BE2C (cell line): ENCODE measurements at regions not wholly inside any gene's neighbourhood (a gene's known extent, or its start where the extent isn't known, plus 50 kb on each side); places are given as distances from the start of the nearest gene placed in this dataset.

Experiments used
- DNase-seq: peaks from one replicate; pipeline ENCODE4 v3.0.0-alpha.2; 2020
- H3K27me3 ChIP-seq: fragments of 250-450 bp; sonication (Bioruptor Pico); 2 replicates; pipeline ENCODE4 v1.5.1; 2020; ENCODE audit warnings: mild to moderate bottlenecking
- H3K36me3 ChIP-seq: fragments of 250-450 bp; sonication (Bioruptor Pico); 2 replicates; pipeline ENCODE4 v1.5.1; 2020; ENCODE audit warnings: mild to moderate bottlenecking
- H3K4me1 ChIP-seq: fragments of 250-450 bp; sonication (Bioruptor Pico); 2 replicates; pipeline ENCODE4 v1.5.1; 2020
- H3K4me3 ChIP-seq: 2 replicates; pipeline ENCODE4 v1.5.1; 2011; ENCODE audit warnings: low read depth, low read length
- H3K9me3 ChIP-seq: fragments of 250-450 bp; sonication (Bioruptor Pico); 2 replicates; pipeline ENCODE4 v1.5.1; 2020
- TF ChIP-seq, protein P1 (sequence below): IDR thresholded peaks from 2 replicates; pipeline ENCODE4 v1.5.1; 2012; ENCODE audit warnings: mild to moderate bottlenecking, low read depth, low read length

DNA sequence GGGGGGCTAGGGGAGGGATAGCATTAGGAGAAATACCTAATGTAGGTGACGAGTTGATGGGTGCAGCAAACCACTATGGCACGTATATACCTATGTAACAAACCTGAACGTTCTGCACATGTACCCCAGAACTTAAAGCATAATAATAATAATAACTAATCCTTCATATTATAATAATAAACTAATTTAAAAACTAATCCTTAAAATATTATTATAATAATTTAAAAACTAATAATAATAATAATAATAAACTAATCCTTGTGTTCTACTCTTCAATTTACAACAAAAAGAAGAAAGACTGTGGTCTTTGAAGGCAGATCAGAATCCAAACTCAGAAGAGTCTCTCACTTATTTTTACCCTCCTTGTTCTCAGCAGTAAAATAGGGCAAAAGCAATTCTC, 774.9 kb downstream of the CDH8 start:
- Histone ChIP-seq H3K9me3 (no peaks in the 10 kb centered on the region), H3K27me3 (no peaks in the 10 kb centered on the region), H3K36me3 (no peaks in the 10 kb centered on the region), H3K4me3 (no peak overlapping the region), H3K4me1 (no peaks in the 10 kb centered on the region)
- DNase-seq, result no peak
- TF ChIP-seq, protein P1, sequence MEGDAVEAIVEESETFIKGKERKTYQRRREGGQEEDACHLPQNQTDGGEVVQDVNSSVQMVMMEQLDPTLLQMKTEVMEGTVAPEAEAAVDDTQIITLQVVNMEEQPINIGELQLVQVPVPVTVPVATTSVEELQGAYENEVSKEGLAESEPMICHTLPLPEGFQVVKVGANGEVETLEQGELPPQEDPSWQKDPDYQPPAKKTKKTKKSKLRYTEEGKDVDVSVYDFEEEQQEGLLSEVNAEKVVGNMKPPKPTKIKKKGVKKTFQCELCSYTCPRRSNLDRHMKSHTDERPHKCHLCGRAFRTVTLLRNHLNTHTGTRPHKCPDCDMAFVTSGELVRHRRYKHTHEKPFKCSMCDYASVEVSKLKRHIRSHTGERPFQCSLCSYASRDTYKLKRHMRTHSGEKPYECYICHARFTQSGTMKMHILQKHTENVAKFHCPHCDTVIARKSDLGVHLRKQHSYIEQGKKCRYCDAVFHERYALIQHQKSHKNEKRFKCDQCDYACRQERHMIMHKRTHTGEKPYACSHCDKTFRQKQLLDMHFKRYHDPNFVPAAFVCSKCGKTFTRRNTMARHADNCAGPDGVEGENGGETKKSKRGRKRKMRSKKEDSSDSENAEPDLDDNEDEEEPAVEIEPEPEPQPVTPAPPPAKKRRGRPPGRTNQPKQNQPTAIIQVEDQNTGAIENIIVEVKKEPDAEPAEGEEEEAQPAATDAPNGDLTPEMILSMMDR, result no peak

DNA sequence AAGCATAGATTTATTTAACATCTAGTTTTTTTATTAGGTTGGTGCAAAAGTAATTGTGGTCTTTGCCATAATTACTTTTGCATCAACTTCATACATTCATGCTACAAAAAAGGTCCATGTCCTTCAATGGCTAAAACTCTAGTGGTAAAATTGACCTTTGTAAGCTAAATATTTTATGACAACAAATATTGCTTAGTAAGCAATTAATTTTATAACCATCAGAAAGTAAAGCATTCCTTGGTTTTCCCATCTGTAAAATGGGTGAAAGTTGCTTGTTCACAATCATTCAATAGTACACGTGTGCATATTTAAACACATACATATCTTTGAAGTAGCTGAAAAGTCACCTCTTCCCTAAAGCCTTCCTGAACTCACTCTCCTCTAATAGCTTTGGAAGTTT, 789.6 kb downstream of the CDH8 start:
- H3K4me3 ChIP-seq, result no peak overlapping the region
- H3K9me3 ChIP-seq, result no peaks in the 10 kb centered on the region
- TF ChIP-seq, protein P1, result no peak
- DNase-seq, result no peak
- no peaks in the 10 kb centered on the region for H3K4me1 ChIP-seq
- H3K27me3 ChIP-seq, result no peaks in the 10 kb centered on the region
- H3K36me3 ChIP-seq, result no peaks in the 10 kb centered on the region

DNA sequence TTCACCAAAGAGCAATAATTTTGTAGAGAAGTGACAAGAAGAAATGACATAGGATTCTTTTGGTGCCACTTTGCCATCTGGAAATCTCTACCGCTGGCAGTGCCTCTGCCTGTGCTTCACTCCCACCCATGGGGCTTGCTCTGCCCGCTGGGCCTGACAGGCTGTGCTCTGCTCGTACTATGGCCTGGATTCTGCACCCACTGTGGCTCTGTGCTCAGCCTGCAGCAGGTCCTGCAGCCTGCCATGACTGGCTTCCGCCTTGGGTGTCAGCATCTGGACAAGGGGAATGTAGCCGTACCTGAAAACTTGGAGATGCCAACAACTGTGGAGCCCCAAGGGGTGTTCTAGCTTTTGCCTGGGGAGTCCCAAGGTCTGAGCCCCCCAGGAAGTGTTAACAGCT, 792.3 kb downstream of the CDH8 start:
- H3K4me1 ChIP-seq, result no peaks in the 10 kb centered on the region
- H3K36me3 ChIP-seq, result no peaks in the 10 kb centered on the region
- DNase-seq, result no peak
- H3K27me3 ChIP-seq, result no peaks in the 10 kb centered on the region
- TF ChIP-seq, protein P1, result no peak
- no peak overlapping the region for H3K4me3 ChIP-seq
- H3K9me3 ChIP-seq, result no peaks in the 10 kb centered on the region

DNA sequence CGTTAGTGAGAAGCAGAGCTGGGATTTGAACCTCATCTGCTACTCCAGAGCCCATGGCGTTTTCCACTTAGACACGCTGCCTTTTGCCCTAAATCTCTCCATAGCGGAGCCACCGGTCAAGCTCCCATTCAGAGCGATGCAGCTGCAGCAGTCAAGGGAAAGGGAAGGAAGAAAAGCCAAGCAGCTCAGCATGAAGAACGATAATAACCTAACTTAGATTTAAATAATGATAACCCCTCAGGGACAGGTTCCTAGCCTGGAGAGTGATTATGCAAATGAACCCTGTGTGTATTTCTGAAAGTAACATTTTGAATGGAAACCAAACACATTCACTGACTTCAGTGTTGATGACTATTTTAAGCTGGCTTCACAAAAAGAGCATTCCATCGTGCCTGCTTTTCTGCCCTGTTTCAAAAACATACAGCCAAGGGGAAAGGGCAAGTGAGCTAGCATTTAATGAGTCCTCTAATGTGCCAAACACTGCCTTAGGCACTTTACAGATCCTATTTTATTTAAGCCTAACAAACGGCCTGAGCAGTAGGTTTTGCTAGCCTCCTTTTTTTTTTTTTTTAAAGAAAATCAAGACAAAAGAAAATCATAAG, 798.3 kb downstream of the CDH8 start:
- Histone ChIP-seq H3K27me3 (no peaks in the 10 kb centered on the region), H3K9me3 (no peaks in the 10 kb centered on the region), H3K4me3 (no peak overlapping the region), H3K4me1 (no peaks in the 10 kb centered on the region), H3K36me3 (no peaks in the 10 kb centered on the region)
- TF ChIP-seq, protein P1, result no peak
- DNase-seq, result no peak

DNA sequence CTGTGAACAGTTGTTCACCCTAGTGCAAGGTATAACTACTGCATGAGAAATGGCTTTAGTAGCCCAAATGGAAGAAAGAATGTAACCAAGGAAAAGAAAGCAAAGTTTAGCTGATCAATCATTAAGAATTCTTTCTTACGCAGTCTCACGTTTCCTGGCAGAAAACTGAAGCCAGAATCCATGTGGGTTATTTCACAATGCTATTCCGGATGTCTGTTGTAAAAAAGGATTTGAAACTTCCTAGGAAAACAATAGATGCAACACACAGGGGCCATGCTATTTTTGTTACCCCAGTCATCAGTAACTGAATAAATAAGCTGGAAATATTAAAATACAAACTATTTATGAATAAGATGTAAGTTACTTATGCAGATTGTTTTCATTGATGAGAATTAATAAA, 802.5 kb downstream of the CDH8 start:
- H3K4me1 ChIP-seq, result no peaks in the 10 kb centered on the region
- H3K36me3 ChIP-seq, result no peaks in the 10 kb centered on the region
- no peak overlapping the region for H3K4me3 ChIP-seq
- no peaks in the 10 kb centered on the region for H3K9me3 ChIP-seq
- no peak for DNase-seq
- TF ChIP-seq, protein P1, result no peak
- H3K27me3 ChIP-seq, result no peaks in the 10 kb centered on the region

DNA sequence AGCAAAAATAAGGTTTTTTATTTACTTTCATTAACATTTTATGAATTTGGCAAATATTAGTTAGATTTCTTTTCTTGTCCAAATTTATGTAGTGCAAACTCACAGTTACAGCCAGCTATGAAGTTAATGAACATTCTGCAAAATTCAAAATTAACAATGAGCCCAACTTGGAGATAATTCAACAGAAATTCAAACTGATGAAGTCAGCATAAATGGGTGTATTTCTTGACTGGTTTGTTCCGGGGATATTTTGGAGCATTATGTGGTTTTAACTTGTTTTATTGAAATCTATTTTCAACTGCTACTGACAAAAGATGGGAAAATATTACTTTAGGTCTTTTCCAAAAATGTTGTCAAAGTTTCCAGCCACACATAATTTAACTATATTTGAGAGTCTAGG, 807.9 kb downstream of the CDH8 start:
- DNase-seq, result no peak
- Histone ChIP-seq H3K4me3 (no peak overlapping the region), H3K36me3 (no peaks in the 10 kb centered on the region), H3K4me1 (no peaks in the 10 kb centered on the region), H3K27me3 (no peaks in the 10 kb centered on the region), H3K9me3 (no peaks in the 10 kb centered on the region; the same call in 1 of the 2 replicates)
- TF ChIP-seq, protein P1, result no peak
